Right ventricle myocardium superior (tissue), 1 donor: ENCODE measurements at regions not wholly inside any gene's neighbourhood (a gene's known extent, or its start where the extent isn't known, plus 50 kb on each side); places are given as distances from the start of the nearest gene placed in this dataset.
A peak's percentile ranks its signal among the peaks of the same experiment; 100 is the strongest.

Experiments used
- ATAC-seq: fragments of 200-7000 bp; cut with Tn5 transposase; one replicate; pipeline ENCODE4 v1.9.1; 2020; ENCODE audit warnings: mild to moderate bottlenecking; ENCODE audit not compliant: poor library complexity
- DNase-seq: peaks from one replicate; pipeline ENCODE4 v3.0.0-alpha.2; 2020
- intact Hi-C: fragments of 100-400 bp; cut with DNase I; formaldehyde crosslinking; loops from one replicate; pipeline ENCODE4 v1.11.2; 2022
- donor health status: DM: no; HTN: yes; CAD: no; lungs with severe emphysema.

DNA sequence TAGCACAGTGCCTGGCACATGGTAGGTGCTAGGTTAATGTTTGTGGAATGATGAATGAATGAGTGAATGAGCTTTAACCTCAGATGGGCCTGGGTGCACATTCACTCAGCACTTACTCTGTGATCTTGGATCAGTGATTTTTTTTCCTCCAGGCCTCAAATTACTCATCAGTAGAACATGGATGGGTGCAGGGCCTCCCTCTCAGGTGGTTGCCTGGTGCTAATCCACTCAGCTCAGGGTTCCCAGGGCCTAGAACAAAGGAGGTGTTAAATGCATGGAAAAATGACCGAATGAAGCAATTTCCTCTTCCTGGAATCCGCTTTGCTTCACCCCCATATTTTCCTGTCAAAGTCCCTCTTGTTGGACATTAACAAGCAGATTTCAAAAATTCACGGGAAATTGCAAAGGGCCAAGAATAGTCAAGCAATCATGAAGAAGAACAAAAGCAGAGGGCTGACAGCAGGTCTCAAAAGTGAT, 93.5 kb downstream of the MYEOV start:
- ATAC-seq (no peak), DNase-seq (no peak)
- intact Hi-C loops = no loop called here

DNA sequence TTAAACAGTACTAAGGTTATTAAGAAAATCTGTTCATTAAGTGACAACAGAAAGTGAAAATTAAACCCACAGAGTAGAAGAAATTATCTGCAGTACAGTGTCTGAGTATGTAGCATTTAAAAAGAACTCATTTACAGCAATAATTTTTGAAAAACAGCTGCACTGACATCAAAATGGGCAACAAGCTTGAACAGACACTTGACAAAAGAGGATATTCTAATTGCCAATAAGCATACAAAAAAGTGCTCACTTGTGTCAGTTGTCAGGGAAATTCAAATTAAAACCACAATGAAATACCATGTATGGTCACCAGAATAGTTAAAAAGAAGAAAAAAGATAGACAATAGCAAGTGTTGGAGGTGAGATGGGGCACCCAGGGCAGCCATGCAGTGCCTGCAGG, 93.3 kb upstream of the LINC01488 start:
- intact Hi-C loops = no loop called here
- DNase-seq = no peak
- ATAC-seq = no peak

DNA sequence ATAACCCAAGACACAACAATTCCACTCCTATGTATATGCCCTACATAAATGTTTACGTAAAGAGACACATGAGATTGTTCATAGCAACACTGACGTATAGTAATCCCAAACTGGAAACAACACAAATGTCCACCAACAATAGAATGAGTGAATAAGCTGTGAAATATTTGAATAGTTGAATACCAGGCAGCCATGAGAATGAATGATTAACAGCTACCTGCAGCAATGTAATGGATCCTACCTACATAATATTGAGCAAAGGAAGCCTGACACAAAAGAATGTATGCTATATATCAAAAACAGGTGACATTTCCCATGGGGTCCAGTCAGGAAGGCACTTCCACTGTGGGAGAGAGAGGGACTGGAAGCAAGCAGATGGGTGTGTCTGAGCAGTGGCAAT, 92.8 kb upstream of the LINC01488 start:
- DNase-seq (no peak), ATAC-seq (no peak)
- intact Hi-C loops = no loop called here

DNA sequence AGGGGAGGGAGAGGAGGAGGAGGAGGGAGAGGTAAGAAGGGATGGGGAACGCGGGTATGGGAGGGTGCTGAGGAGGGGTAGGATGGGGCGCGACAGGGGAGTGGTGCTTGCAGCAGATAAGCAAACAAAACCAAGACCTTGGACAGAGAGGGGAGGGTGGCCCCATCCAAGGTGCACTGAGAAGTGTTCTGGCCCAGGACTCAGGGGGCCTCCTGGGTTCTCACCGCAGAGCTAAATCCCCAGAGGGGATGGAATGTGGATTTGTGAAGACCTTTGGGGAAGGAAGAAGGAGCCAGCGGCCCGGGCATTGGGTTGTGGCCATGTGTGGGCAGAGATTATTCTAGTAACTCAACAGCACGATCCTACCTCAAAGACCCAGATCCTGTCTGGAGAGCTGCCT, 90.9 kb upstream of the LINC01488 start:
- DNase-seq (no peak), ATAC-seq (no peak)
- intact Hi-C loops = no loop called here

DNA sequence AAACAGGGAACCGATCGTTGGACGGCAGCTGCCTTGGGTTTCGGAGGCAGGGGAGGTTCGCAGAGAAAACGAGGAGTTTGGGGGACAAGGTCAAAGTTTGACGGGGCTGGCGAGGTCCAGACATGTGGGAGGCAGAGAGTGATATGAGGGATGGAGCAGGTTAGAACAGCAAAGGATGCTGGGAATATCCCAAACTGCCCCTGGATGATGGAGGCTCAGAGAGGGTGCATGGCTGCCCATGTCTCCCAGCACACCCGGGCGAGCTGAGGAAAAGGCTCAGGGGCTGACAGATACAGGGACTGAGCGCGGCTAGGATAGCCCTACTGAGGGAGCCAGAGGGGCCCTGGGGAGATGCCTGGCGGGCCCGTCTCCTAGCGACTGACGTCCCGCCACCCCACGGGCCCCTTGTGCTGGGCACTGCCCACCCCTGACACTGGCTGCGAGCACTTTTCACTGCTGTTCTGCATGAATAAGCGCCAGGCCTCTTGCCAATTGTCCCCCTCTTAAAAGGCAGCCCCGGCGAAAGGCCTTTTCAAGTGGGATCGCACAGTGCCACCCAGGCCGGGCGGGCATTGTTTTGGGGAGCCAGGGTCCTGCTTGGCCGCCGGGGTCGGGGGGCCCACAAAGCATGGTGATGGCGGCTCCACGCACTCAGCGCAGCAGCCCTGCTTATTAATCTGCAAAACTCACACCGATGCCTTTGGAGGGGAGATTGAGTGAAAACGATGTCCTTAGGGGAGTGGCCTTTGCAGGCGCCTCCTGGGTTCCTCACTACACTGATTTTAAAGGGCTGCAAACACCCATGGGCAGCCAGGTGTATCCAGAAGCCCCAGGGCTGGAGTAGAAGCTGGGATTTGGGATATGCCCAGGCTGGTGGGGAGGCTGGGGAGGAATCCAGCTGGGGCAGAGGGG, 90.0 kb upstream of the LINC01488 start:
- DNase-seq (no peak), ATAC-seq (no peak)
- intact Hi-C loops = no loop called here

DNA sequence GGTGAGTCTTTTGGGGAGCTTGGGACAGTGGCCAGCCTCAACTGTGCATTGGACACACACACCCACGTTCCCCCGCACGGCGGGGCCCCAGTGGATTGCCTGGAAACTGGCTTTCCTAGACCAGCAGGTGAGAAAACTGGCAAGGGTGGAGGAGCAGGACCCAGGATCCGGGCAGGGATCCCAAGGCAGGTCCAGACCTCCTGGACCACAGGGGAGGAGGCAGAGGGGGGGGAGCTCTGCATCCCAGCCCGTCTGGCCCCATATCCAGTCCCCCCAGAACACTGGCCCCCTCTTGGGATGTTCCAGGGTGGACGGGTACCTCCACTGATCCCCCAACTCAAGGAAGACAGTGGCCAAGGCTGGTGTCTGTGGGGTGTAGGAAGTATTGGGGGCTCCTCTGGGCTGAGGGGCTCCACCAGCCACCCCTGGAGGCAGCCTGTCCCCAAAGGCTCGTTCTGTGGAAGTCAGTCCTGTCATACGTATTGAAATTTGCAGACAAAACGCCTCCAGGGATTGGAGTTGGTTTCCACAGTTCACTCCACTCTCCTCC, 89.3 kb upstream of the LINC01488 start:
- intact Hi-C loops = no loop called here
- ATAC-seq = no peak
- DNase-seq = no peak

DNA sequence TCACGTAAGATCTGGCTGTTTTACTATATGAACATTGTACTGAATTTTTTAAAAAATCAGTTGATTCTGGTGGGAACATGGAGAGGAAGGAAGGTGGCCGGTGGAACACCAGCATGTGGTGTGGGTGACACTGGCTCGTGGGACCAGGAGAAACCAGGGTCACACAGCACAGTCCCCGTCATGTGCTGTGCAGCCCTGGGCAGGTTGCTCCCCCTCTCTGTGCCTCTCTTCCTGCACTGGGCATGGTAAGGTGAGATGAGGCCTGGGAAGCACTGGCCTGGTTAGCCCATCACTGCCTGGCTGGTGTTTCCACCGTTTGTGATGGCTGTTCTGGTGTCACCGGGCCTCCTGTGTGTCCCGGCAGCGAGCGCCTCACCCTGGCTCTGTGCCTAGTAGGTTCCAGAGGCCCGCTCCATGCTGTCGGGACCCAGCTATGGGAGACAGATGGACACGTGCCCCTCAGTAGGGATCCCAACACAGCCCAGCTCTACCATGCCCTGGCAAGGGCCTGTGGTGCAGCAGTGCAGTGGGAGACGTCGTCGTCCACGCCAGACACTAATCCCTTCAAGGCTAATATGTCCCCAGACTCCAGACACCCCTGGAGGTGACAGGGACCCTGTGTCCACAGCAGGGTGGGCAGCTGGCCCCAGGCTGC, 88.2 kb upstream of the LINC01488 start:
- ATAC-seq (no peak), DNase-seq (no peak)
- intact Hi-C loops = no loop called here

DNA sequence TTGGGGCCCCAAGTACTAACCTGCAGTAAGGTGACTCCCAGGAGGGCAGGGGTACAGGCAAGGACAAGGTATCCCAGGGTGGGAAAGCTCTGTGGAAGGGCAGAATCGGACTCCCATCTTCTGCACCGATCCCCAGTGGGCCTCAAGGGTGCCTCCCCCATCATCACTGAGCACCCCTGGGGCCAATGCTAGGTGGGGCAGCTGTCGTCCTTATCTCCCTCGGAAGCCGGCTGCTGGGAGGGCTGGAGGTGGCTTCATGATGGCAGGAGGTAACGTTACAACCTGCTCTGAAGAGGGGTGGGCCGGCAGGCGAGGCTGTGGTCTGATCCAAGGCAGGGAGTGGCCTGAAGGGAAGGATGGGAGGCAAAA, 87.6 kb upstream of the LINC01488 start:
- DNase-seq = peak; percentile 30
- ATAC-seq = no peak
- intact Hi-C loops = no loop called here

DNA sequence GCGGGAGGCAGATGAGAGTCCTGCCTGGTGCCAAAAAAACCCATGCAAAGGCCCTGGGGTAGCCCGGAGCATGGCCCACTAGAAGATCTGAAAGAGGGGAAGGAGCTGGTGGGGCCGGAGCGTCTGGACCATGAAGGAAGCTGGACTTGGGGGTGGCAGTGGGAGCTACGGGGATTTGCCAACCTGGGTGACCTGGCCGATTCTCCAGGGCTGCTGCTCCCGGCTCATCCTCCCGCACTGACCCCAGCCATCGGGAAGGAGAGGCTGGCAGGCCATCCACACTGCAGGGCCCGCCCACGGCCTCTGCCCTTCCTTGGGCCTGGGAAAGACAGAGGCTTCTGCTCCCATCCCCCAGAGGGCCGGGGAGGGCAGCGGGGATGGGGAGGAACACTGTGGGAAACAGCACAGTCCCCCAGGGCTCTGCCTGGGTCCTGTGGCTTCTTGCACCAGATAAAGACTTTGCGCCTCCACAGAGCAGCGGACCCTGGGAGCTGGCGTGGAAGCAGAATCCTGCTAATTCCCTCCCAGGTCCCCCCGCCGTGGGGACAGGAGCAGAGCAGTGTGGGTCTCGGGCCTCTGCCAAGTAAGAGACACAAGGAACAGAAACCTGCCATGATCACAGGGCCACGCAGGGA, 87.1 kb upstream of the LINC01488 start:
- no peak for DNase-seq
- ATAC-seq = peak; percentile 38
- intact Hi-C loops = no loop called here

DNA sequence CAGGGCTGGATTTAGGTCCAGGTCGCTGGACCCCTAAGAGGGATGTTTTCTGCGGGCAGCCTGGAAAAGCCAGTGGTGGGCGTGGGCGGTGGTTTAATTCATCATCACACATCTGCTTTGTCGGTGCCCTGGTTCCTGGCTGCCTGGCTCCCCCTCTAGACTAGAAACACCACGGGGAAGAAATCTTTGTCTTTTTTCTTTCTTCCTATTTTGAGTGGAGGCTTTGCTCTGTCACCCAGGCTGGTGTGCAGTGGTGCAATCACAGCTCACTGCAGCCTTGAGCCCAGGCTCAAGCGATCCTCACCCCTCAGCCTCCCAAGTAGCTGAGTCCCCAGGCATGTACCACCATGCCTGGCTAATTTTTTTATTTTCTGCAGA, 86.6 kb upstream of the LINC01488 start:
- DNase-seq (peak; percentile 40), ATAC-seq (no peak)
- intact Hi-C loops = no loop called here

DNA sequence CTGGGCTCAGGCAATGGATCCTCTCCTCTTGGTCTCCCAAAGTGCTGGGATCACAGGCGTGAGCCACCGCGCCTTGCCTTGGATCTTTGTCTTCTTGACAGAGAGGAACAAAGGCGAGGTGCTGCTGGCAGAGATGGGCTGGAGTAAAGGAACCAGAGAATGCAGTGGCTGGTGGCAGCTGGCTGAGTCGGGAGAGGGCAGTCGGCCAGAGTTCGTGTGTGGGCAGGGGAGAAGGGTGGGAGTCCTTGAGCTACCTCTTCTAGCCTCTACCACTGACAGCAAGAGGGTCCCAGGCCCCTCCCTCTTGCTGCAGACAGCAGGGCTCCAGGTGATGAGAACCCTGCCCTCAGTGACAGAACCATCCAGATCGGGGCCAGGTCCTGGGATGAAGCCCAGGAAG, 86.2 kb upstream of the LINC01488 start:
- ATAC-seq (no peak), DNase-seq (peak; percentile 35)
- intact Hi-C loops = no loop called here

DNA sequence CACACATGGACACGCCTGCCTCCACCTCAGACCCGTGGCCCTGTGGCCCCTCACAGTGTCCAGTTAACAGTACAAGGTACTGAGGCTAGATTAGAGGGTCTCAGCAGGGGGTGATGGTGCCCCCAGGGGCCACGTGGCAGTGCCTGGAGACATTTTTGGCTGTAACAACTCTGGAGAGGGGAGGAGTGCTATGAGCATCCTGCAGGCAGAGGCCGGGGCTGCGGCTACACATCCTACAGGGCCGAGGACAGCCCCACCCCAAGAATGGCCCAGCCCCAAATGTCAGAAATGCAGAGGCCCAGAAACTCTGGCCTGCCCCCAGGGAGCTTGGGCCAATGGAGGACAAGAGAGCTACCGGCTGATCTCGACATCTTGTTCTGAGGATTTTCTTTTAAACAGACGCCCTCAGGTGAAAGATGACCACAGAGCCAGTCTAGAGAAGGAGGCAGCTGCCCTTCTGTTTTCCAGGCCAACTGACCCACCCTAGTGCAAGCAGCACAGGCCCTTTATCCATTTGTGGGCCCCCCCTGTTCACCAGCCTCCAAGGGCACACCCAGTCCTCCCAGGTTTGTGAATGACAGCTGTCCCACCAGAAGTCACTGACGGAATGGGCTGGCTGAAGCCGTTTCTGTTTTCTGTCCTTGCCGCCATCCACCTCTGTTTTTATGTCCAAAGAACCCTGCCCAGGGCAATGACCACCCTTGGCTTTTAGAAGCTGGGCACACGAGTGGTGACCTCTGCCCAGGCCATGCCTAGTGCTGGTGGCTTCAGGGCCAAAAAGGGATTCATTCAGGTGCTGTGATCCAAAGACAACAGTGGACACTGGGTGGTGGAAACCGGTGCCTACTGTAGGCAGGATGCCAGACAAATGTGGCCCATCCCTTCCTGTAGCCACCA, 85.2 kb upstream of the LINC01488 start:
- DNase-seq (peak; percentile 40), ATAC-seq (no peak)
- intact Hi-C loops = no loop called here

DNA sequence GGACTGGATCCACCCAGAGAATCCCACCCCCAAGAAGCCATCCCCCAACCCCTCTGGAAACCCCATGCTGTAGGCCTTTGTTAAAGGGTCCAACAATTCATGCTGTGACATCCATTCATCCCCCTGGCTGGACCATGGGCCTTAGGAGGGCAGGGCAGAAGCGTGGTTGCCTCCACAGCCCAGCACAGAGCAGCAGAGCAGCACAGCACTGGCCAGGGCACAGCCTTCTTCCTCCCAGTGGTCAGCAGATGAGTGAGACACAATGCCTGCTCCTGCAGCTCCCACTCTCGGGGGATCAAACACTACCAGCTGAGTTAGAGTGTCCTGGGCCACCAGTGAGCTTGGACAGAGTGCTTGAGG, 84.5 kb upstream of the LINC01488 start:
- no peak for ATAC-seq
- intact Hi-C loops = no loop called here
- no peak for DNase-seq

DNA sequence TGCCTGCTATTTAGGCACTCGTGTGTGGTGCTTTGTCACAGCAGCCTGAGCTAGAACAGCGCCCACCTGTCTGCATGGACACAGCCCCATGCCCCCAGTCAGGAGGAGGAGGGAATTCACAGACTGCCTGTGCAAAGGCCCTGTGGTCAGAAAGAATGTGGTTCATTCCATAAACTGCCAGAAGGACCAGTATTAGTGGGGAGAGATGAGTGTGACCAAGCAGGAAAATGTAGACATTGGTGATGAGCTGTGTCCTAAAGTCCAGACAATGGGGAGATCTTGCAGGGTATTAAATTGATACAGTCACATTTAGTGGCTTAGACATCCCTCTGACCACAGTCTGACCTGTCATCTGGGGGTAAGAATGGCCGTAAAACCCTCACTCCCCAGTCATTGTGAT, 83.7 kb upstream of the LINC01488 start:
- intact Hi-C loops = no loop called here
- DNase-seq (no peak), ATAC-seq (no peak)

DNA sequence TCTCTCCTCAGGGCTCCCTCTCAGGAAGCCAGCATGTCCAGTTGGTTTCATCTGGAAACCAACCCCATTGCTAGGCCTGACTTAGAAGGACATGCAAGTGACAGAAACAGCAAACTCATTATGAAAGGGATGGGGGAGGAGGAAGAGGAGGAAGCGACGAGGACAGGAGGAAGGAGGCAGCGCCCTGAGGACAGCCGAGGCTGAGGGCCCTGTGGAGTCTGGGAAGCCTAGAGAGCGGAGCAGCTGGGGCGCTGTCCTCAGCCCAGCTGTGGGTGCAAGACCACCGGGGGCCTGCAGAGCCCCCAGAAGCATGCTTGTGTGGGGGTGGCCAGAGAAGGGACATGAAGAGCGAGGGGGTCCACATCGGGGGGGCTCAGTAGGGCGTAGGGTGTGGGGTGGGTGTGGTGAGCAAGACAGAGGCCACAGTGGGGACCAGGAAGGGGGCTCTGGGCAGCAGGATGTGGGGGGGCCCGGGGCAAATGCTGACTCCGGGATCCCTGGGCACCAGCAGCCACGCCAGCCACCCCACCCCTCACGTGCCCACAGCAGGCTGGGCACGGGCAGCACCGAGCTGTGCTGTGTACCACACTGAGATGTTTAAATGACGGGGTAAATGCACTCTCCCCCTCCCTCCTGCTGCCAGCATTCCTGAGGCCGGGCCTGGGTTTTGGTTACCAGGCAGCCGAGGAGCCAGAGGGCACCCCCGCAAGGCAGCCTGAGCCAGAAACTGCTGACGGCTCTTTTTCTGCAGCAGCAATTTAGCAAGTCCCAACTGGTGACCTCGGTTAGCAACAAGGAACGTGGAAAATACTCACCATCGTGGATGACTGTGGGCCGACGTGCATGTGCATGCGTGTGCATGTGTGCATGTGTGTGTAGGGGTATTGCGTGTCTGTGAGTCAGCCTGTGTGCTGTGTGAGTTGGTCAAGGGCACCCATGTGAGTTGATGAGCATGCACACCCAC, 82.7 kb upstream of the LINC01488 start:
- DNase-seq = peak; percentile 31
- no peak for ATAC-seq
- intact Hi-C loops = no loop called here

DNA sequence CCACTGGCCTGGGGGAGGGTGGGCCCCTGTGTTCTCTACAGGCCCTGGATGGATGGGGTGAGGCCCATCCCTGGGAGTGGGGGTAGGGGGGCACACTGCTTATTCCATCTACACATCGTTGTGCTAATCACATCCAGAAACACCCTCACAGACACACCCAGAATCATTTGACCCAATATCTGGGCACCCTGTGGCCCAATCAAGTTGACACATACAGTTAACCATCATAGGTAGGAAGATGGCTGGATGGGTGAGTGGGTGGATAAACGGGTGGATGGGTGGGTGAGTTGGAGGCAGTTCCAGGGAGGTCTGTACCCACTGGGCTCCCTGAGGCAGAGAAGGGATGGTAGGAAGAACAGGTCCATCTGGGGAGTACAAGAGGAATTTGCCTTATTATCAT, 81.3 kb upstream of the LINC01488 start:
- no peak for ATAC-seq
- intact Hi-C loops = no loop called here
- DNase-seq = no peak

DNA sequence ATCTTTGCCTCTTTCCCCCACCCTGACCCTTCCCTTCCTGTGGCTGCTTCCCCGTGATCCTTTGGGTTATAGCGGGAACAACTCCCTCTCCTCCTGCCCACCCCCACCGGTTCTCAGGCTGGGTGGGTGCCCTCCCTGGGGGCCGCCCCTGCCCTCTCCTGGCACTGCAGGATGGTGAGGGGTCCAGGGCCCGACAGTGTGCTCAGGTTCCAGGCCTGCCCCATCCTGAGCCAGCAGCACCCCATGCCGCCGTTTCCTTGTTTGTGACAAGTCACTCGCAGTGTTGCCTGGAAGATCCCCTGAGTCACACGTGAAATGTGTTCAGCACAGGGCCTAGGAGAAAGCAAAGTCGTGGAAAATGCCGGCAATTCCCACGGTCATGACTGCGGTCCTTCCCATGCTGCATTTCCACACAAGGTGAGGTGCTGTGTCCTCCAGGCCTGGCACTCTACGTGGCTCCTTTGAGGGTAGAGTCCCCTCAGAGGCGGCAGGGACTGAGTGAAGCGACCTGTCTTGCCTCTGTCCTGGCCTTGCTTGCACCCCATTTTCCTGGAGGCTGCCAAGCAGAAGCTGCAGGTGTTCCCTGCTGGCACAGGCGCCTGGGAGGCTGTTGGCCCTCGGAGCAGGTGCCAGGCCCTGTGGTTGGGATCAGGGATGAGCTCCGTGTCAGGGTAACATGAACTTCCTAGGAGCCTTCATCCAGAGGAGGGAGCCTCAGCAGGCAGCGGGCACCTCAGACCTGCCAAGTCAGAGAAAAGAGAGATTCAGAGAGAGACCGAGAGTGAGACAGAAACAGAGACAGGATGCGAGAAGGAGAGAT, 80.5 kb upstream of the LINC01488 start:
- ATAC-seq (no peak), DNase-seq (no peak)
- intact Hi-C loops = no loop called here
